DOHH2 (cell line): ENCODE measurements at regions not wholly inside any gene's neighbourhood (a gene's known extent, or its start where the extent isn't known, plus 50 kb on each side); places are given as distances from the start of the nearest gene placed in this dataset.

ENCODE experiments used
- H3F3A ChIP-seq: fragments of 200-600 bp; sonication (generic), shearing (Covaris generic); 2 replicates; pipeline ENCODE4 v1.6.0; 2016; ENCODE audit warnings: antibody characterized with exemption, mild to moderate bottlenecking; ENCODE audit not compliant: control insufficient read depth, insufficient read depth
- H3K27ac ChIP-seq: fragments of 200-600 bp; sonication (generic); 2 replicates; pipeline ENCODE4 v1.5.1; 2014; ENCODE audit warnings: low read depth, mild to moderate bottlenecking, low read length, moderate library complexity
- H3K27me3 ChIP-seq: fragments of 200-600 bp; sonication (generic); 2 replicates; pipeline ENCODE4 v1.6.1; 2014; ENCODE audit warnings: mild to moderate bottlenecking, low read length, mixed read lengths; ENCODE audit not compliant: control insufficient read depth
- H3K36me3 ChIP-seq: fragments of 200-600 bp; sonication (generic); 2 replicates; pipeline ENCODE4 v1.6.1; 2014; ENCODE audit warnings: mild to moderate bottlenecking, low read length, moderate library complexity, mixed read lengths; ENCODE audit not compliant: control insufficient read depth
- H3K4me1 ChIP-seq: fragments of 200-600 bp; sonication (generic); 2 replicates; pipeline ENCODE4 v1.6.1; 2014; ENCODE audit warnings: mild to moderate bottlenecking, low read length, mixed read lengths; ENCODE audit not compliant: control insufficient read depth
- H3K4me2 ChIP-seq: fragments of 200-600 bp; sonication (generic); 2 replicates; pipeline ENCODE4 v1.6.0; 2014; ENCODE audit warnings: mild to moderate bottlenecking, low read length, moderate library complexity
- H3K4me3 ChIP-seq: fragments of 200-600 bp; sonication (generic); 2 replicates; pipeline ENCODE4 v1.5.1; 2014; ENCODE audit warnings: mild to moderate bottlenecking, low read length, mixed read lengths
- H3K79me2 ChIP-seq: fragments of 200-600 bp; sonication (generic); 2 replicates; pipeline ENCODE4 v1.6.1; 2014; ENCODE audit warnings: mild to moderate bottlenecking, low read length, mixed read lengths; ENCODE audit not compliant: control insufficient read depth
- H3K9me2 ChIP-seq: fragments of 200-600 bp; sonication (generic); replicated peaks from 2 replicates; pipeline ENCODE4 v1.6.1; 2014; ENCODE audit warnings: mild to moderate bottlenecking, low read length, mixed read lengths; ENCODE audit not compliant: control insufficient read depth
- H3K9me3 ChIP-seq: fragments of 200-600 bp; sonication (generic); 2 replicates; pipeline ENCODE4 v1.6.1; 2014; ENCODE audit warnings: antibody characterized with exemption, low read length, mixed read lengths; ENCODE audit not compliant: control insufficient read depth, insufficient read depth
- H4K20me1 ChIP-seq: fragments of 200-600 bp; sonication (generic); 2 replicates; pipeline ENCODE4 v1.6.0; 2014; ENCODE audit warnings: low read depth, mild to moderate bottlenecking, antibody characterized with exemption, low read length, moderate library complexity; ENCODE audit not compliant: control insufficient read depth, insufficient read depth
- EZH2phosphoT487 ChIP-seq: fragments of 200-600 bp; sonication (generic); IDR thresholded peaks from 2 replicates; pipeline ENCODE4 v1.6.1; 2017; ENCODE audit warnings: borderline replicate concordance, mild to moderate bottlenecking, antibody characterized with exemption, low read length, moderate library complexity, mixed read lengths
- TF ChIP-seq, protein P1 (sequence below): fragments of 200-600 bp; sonication (generic); IDR thresholded peaks from one replicate; pipeline ENCODE4 v1.5.1; 2014; ENCODE audit warnings: antibody characterized with exemption, mild to moderate bottlenecking, low read depth, low read length; ENCODE audit not compliant: poor library complexity, severe bottlenecking

DNA sequence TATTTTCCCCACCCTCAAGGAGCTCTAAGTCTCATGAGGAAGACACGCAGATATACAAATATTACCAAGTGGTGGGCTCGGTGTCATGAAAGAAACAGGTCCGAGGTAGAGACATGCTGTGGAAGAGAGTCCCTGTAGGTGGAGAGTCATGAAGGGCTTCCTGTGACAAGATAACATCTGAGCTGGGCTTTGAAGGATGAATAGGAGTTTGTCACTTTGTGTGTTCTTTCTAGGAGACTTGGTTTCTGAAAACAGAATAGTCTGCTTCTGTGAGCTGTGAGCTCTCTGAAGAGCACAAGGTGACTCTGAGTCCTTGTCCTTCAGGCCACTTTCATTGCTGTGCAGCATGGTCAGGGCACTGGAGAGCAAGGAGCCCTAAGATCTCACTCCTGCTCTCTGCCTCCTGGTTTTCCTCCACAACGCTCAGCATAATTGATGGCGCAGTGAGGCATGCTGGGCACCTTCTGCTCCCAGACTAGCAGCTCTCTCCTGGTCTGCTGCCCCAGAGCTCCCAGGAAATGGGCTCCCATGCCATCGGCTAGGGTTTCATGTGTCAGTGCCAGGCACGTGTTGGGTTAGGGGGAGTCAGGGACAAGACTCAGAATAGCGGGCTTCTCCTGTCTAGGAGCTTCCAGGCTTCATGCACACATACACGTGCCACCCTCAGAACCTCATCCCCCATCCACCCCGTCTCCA, 209.9 kb upstream of the CSF3R start:
- Histone ChIP-seq H4K20me1 (no peaks in the 10 kb centered on the region), H3K4me3 (no peak overlapping the region), H3K9me2 (no peaks in the 10 kb centered on the region), H3K4me2 (no peak overlapping the region), H3F3A (no peaks in the 10 kb centered on the region), H3K9me3 (no peaks in the 10 kb centered on the region), H3K79me2 (no peaks in the 10 kb centered on the region), H3K4me1 (no peaks in the 10 kb centered on the region), H3K27me3 (peaks cover 10% of the 10 kb centered on the region; the same call in 1 of the 2 replicates), H3K36me3 (no peaks in the 10 kb centered on the region), H3K27ac (no peak overlapping the region)
- TF ChIP-seq, protein P1, sequence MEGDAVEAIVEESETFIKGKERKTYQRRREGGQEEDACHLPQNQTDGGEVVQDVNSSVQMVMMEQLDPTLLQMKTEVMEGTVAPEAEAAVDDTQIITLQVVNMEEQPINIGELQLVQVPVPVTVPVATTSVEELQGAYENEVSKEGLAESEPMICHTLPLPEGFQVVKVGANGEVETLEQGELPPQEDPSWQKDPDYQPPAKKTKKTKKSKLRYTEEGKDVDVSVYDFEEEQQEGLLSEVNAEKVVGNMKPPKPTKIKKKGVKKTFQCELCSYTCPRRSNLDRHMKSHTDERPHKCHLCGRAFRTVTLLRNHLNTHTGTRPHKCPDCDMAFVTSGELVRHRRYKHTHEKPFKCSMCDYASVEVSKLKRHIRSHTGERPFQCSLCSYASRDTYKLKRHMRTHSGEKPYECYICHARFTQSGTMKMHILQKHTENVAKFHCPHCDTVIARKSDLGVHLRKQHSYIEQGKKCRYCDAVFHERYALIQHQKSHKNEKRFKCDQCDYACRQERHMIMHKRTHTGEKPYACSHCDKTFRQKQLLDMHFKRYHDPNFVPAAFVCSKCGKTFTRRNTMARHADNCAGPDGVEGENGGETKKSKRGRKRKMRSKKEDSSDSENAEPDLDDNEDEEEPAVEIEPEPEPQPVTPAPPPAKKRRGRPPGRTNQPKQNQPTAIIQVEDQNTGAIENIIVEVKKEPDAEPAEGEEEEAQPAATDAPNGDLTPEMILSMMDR = no peak
- no peak for TF ChIP-seq EZH2phosphoT487

DNA sequence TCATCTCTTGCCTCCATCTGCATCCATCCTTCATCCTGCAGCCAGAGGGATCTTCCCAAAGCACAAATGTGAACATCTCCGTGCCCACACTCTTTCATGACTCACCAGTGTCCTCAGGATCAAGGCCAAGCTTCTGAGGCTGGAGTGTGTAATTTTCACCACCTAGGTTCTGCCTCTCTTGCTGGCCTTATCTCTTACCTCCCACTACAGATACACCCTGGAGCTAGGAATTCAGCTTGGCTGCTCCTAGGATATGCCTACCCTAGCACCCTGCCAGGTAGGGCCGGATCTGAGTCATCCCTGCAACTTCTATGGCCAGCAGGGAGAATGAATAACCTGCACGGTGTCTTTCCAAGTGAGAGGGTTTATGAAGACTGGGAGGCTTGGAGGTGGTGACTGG, 208.7 kb upstream of the CSF3R start:
- Histone ChIP-seq H4K20me1 (no peaks in the 10 kb centered on the region), H3K79me2 (no peaks in the 10 kb centered on the region), H3K27ac (no peak overlapping the region), H3K4me3 (no peak overlapping the region), H3K9me2 (no peaks in the 10 kb centered on the region), H3K27me3 (peaks cover 10% of the 10 kb centered on the region; the same call in 1 of the 2 replicates), H3K9me3 (no peaks in the 10 kb centered on the region), H3K4me1 (no peaks in the 10 kb centered on the region), H3K36me3 (no peaks in the 10 kb centered on the region), H3F3A (no peaks in the 10 kb centered on the region), H3K4me2 (no peak overlapping the region)
- TF ChIP-seq, protein P1 = no peak
- no peak for TF ChIP-seq EZH2phosphoT487

DNA sequence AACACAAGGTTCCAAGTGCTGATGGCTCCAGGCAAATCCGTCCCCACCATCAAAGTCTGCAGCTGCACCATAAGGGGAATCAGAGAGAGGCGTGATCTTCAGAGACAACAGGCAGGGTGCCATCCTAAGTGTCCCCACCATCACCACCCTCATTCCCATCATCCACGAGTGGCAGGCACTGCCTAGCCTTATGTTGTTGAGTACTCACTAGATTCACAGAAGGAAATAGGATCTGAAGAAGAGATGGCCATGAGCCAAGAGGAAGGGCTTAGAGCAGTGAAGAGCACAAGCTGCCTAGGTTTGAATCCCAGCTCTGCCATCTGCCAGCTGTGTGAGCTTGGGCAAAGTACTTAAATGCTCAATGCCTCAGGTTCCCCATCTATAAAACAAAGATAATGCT, 207.3 kb upstream of the CSF3R start:
- H3K36me3 ChIP-seq = no peaks in the 10 kb centered on the region
- H3K27ac ChIP-seq = no peak overlapping the region
- H3K9me3 ChIP-seq = no peaks in the 10 kb centered on the region
- no peaks in the 10 kb centered on the region for H3K79me2 ChIP-seq
- no peaks in the 10 kb centered on the region for H3F3A ChIP-seq
- no peak for TF ChIP-seq EZH2phosphoT487
- TF ChIP-seq, protein P1 = no peak
- H3K4me2 ChIP-seq = no peak overlapping the region
- peaks cover 12% of the 10 kb centered on the region; the same call in 1 of the 2 replicates for H3K27me3 ChIP-seq
- no peak overlapping the region for H3K4me3 ChIP-seq
- H3K9me2 ChIP-seq = no peaks in the 10 kb centered on the region
- H4K20me1 ChIP-seq = no peaks in the 10 kb centered on the region
- H3K4me1 ChIP-seq = no peaks in the 10 kb centered on the region
